GM23338 (cell line): ENCODE measurements at regions not wholly inside any gene's neighbourhood (a gene's known extent, or its start where the extent isn't known, plus 50 kb on each side); places are given as distances from the start of the nearest gene placed in this dataset.

Experiments used
- ATAC-seq: fragments of 200-7000 bp; cut with Tn5 transposase; 3 replicates; pipeline ENCODE4 v1.9.1; 2020
- DNase-seq: peaks from one replicate; pipeline ENCODE4 v3.0.0-alpha.2; 2015; ENCODE audit warnings: low spot score
- H2AFZ ChIP-seq: fragments of 200-600 bp; sonication (generic); 2 replicates; pipeline ENCODE4 v1.8.0; 2016; ENCODE audit warnings: antibody characterized with exemption, mild to moderate bottlenecking, moderate library complexity
- H3F3A ChIP-seq: fragments of 200-600 bp; sonication (generic); replicated peaks from 2 replicates; pipeline ENCODE4 v1.8.0; 2017; ENCODE audit warnings: antibody characterized with exemption, mixed run types, low read depth
- H3K27ac ChIP-seq: fragments of 200-600 bp; sonication (generic); 2 replicates; pipeline ENCODE4 v1.6.1; 2016; ENCODE audit warnings: low read depth
- H3K27me3 ChIP-seq: fragments of 200-600 bp; sonication (generic); 2 replicates; pipeline ENCODE4 v1.8.0; 2016; ENCODE audit warnings: mild to moderate bottlenecking, mixed run types, moderate library complexity; ENCODE audit not compliant: insufficient read depth
- H3K36me3 ChIP-seq: fragments of 200-600 bp; sonication (generic); 2 replicates; pipeline ENCODE4 v1.8.0; 2016; ENCODE audit warnings: mild to moderate bottlenecking; ENCODE audit not compliant: insufficient read depth
- H3K4me1 ChIP-seq: fragments of 200-600 bp; sonication (generic); 2 replicates; pipeline ENCODE4 v1.8.0; 2016; ENCODE audit warnings: mild to moderate bottlenecking, moderate library complexity; ENCODE audit not compliant: insufficient read depth
- H3K4me2 ChIP-seq: fragments of 200-600 bp; sonication (generic); 2 replicates; pipeline ENCODE4 v1.7.1; 2017; ENCODE audit warnings: mixed run types
- H3K4me3 ChIP-seq: fragments of 200-600 bp; sonication (generic); 2 replicates; pipeline ENCODE4 v1.6.1; 2016; ENCODE audit warnings: mixed run types
- H3K79me2 ChIP-seq: fragments of 200-600 bp; sonication (generic); replicated peaks from 2 replicates; pipeline ENCODE4 v1.8.0; 2017; ENCODE audit warnings: mild to moderate bottlenecking; ENCODE audit not compliant: insufficient read depth
- H3K9me2 ChIP-seq: fragments of 200-600 bp; sonication (generic); 2 replicates; pipeline ENCODE4 v1.8.0; 2017; ENCODE audit not compliant: insufficient read depth
- H4K20me1 ChIP-seq: fragments of 200-600 bp; sonication (generic); replicated peaks from 2 replicates; pipeline ENCODE4 v1.8.0; 2017; ENCODE audit warnings: mild to moderate bottlenecking; ENCODE audit not compliant: insufficient read depth
- H3K27ac Mint-ChIP-seq: 2 replicates; pipeline ENCODE4 v1.8.0; 2020; ENCODE audit warnings: inconsistent platforms, mild to moderate bottlenecking, moderate library complexity, mixed read lengths
- H3K27me3 Mint-ChIP-seq: 3 replicates; pipeline ENCODE4 v1.8.0; 2022; ENCODE audit warnings: low read depth, mild to moderate bottlenecking, moderate library complexity, mixed read lengths, inconsistent platforms; ENCODE audit not compliant: insufficient read depth, poor library complexity
- H3K36me3 Mint-ChIP-seq: 3 replicates; pipeline ENCODE4 v1.8.0; 2021; ENCODE audit warnings: low read depth, mild to moderate bottlenecking, inconsistent platforms, moderate library complexity, mixed read lengths
- H3K4me1 Mint-ChIP-seq: 3 replicates; pipeline ENCODE4 v1.8.0; 2020; ENCODE audit warnings: mild to moderate bottlenecking, inconsistent platforms, mixed read lengths
- H3K4me3 Mint-ChIP-seq: 3 replicates; pipeline ENCODE4 v1.8.0; 2021; ENCODE audit warnings: moderate library complexity, mild to moderate bottlenecking, inconsistent platforms, mixed read lengths
- H3K9me3 Mint-ChIP-seq: 3 replicates; pipeline ENCODE4 v1.8.0; 2020; ENCODE audit warnings: moderate library complexity, mild to moderate bottlenecking, inconsistent platforms, mixed read lengths
- EZH2 ChIP-seq: fragments of 200-600 bp; sonication (generic); IDR thresholded peaks from one replicate; pipeline ENCODE4 v1.8.0; 2017; ENCODE audit warnings: antibody characterized with exemption, mild to moderate bottlenecking, low read depth; ENCODE audit not compliant: unreplicated experiment
- EZH2phosphoT487 ChIP-seq: fragments of 200-600 bp; sonication (generic); IDR thresholded peaks from one replicate; pipeline ENCODE4 v1.8.1; 2018; ENCODE audit warnings: antibody characterized with exemption; ENCODE audit not compliant: unreplicated experiment
- JUNB ChIP-seq: IDR thresholded peaks from one replicate; pipeline ENCODE4 v1.6.1; 2016; ENCODE audit warnings: antibody characterized with exemption; ENCODE audit not compliant: unreplicated experiment
- NANOG ChIP-seq: IDR thresholded peaks from 2 replicates; pipeline ENCODE4 v1.6.1; 2016; ENCODE audit warnings: antibody characterized with exemption, borderline replicate concordance
- POLR2AphosphoS5 ChIP-seq: IDR thresholded peaks from 2 replicates; pipeline ENCODE4 v1.6.1; 2016; ENCODE audit warnings: antibody characterized with exemption, low read depth
- ZNF114 ChIP-seq: fragments of 250-450 bp; sonication (Bioruptor Pico); IDR thresholded peaks from 2 replicates; pipeline ENCODE4 v1.5.0; 2020; ENCODE audit warnings: mild to moderate bottlenecking, moderate library complexity
- ZNF331 ChIP-seq: fragments of 250-450 bp; sonication (Bioruptor Pico); IDR thresholded peaks from 2 replicates; pipeline ENCODE4 v1.5.0; 2020; ENCODE audit warnings: low read depth, mild to moderate bottlenecking, moderate library complexity
- ZNF462 ChIP-seq: fragments of 250-450 bp; sonication (Bioruptor Pico); IDR thresholded peaks from 2 replicates; pipeline ENCODE4 v1.5.0; 2020; ENCODE audit warnings: mild to moderate bottlenecking, moderate library complexity
- TF ChIP-seq, protein P1 (sequence below): IDR thresholded peaks from one replicate; pipeline ENCODE4 v1.6.1; 2018; ENCODE audit warnings: antibody characterized with exemption; ENCODE audit not compliant: unreplicated experiment
- TF ChIP-seq, protein P2 (sequence below): IDR thresholded peaks from 2 replicates; pipeline ENCODE4 v1.6.1; 2016; ENCODE audit warnings: antibody characterized with exemption

- TF ChIP-seq EZH2, result no peak
- TF ChIP-seq JUNB, result no peak
- TF ChIP-seq ZNF114 (CRISPR knock-in tag), result no peak
- no peak for TF ChIP-seq POLR2AphosphoS5
- TF ChIP-seq, protein P1, sequence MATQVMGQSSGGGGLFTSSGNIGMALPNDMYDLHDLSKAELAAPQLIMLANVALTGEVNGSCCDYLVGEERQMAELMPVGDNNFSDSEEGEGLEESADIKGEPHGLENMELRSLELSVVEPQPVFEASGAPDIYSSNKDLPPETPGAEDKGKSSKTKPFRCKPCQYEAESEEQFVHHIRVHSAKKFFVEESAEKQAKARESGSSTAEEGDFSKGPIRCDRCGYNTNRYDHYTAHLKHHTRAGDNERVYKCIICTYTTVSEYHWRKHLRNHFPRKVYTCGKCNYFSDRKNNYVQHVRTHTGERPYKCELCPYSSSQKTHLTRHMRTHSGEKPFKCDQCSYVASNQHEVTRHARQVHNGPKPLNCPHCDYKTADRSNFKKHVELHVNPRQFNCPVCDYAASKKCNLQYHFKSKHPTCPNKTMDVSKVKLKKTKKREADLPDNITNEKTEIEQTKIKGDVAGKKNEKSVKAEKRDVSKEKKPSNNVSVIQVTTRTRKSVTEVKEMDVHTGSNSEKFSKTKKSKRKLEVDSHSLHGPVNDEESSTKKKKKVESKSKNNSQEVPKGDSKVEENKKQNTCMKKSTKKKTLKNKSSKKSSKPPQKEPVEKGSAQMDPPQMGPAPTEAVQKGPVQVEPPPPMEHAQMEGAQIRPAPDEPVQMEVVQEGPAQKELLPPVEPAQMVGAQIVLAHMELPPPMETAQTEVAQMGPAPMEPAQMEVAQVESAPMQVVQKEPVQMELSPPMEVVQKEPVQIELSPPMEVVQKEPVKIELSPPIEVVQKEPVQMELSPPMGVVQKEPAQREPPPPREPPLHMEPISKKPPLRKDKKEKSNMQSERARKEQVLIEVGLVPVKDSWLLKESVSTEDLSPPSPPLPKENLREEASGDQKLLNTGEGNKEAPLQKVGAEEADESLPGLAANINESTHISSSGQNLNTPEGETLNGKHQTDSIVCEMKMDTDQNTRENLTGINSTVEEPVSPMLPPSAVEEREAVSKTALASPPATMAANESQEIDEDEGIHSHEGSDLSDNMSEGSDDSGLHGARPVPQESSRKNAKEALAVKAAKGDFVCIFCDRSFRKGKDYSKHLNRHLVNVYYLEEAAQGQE, result no peak
- TF ChIP-seq EZH2phosphoT487, result no peak
- TF ChIP-seq, protein P2, sequence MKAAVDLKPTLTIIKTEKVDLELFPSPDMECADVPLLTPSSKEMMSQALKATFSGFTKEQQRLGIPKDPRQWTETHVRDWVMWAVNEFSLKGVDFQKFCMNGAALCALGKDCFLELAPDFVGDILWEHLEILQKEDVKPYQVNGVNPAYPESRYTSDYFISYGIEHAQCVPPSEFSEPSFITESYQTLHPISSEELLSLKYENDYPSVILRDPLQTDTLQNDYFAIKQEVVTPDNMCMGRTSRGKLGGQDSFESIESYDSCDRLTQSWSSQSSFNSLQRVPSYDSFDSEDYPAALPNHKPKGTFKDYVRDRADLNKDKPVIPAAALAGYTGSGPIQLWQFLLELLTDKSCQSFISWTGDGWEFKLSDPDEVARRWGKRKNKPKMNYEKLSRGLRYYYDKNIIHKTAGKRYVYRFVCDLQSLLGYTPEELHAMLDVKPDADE, result no peak
- no peak for TF ChIP-seq ZNF331 (CRISPR knock-in tag)
- no peak for TF ChIP-seq NANOG
- no peaks in the 10 kb centered on the region; the same call in 2 of the 3 replicates for H3K36me3 Mint-ChIP-seq
- peak overlapping the region; percentile 28; the same call in 1 of the 2 replicates for H3K27ac Mint-ChIP-seq
- H4K20me1 ChIP-seq, result no peaks in the 10 kb centered on the region
- H3K79me2 ChIP-seq, result no peaks in the 10 kb centered on the region
- H3K36me3 ChIP-seq, result no peaks in the 10 kb centered on the region
- peaks cover 13% of the 10 kb centered on the region; the same call in 2 of the 3 replicates for H3K4me1 Mint-ChIP-seq
- peak overlapping the region; percentile 67 for H3K27ac ChIP-seq
- no peaks in the 10 kb centered on the region for H3F3A ChIP-seq
- peak overlapping the region; percentile 50 for H3K4me2 ChIP-seq
- H3K4me3 Mint-ChIP-seq, result no peak overlapping the region
- H3K4me3 ChIP-seq, result peak overlapping the region; percentile 18; the same call in 1 of the 2 replicates
- H3K27me3 ChIP-seq, result no peaks in the 10 kb centered on the region
- ATAC-seq (peak; percentile 27; the same call in 1 of the 3 replicates), DNase-seq (no peak)
- no peaks in the 10 kb centered on the region for H3K27me3 Mint-ChIP-seq
- H3K4me1 ChIP-seq, result peaks cover 14% of the 10 kb centered on the region
- H3K9me2 ChIP-seq, result peaks cover 20% of the 10 kb centered on the region
- no peak overlapping the region for H2AFZ ChIP-seq
- H3K9me3 Mint-ChIP-seq, result no peaks in the 10 kb centered on the region
These were observed 281.7 kb downstream of the NEBL start for GRCh38 chr10:20615395-20615794.

GRCh38 chr10:20614911-20615310 lies 282.2 kb downstream of the NEBL start:
- peak overlapping the region; percentile 50 for H3K4me2 ChIP-seq
- DNase-seq (peak; percentile 79), ATAC-seq (peak; percentile 97)
- H4K20me1 ChIP-seq, result no peaks in the 10 kb centered on the region
- peak overlapping the region; percentile 28; the same call in 1 of the 2 replicates for H3K27ac Mint-ChIP-seq
- H3K36me3 ChIP-seq, result no peaks in the 10 kb centered on the region
- H3K4me1 Mint-ChIP-seq, result peaks cover 13% of the 10 kb centered on the region; the same call in 2 of the 3 replicates
- H3K4me3 ChIP-seq, result peak overlapping the region; percentile 18; the same call in 1 of the 2 replicates
- H3K4me3 Mint-ChIP-seq, result no peak overlapping the region
- no peaks in the 10 kb centered on the region for H3K9me3 Mint-ChIP-seq
- no peaks in the 10 kb centered on the region for H3K27me3 ChIP-seq
- H3K79me2 ChIP-seq, result no peaks in the 10 kb centered on the region
- no peak overlapping the region; the same call in 1 of the 2 replicates for H2AFZ ChIP-seq
- peaks cover 14% of the 10 kb centered on the region for H3K4me1 ChIP-seq
- H3K27ac ChIP-seq, result peak overlapping the region; percentile 67; the same call in 1 of the 2 replicates
- H3K27me3 Mint-ChIP-seq, result no peaks in the 10 kb centered on the region
- H3F3A ChIP-seq, result no peaks in the 10 kb centered on the region
- H3K9me2 ChIP-seq, result peaks cover 20% of the 10 kb centered on the region
- H3K36me3 Mint-ChIP-seq, result no peaks in the 10 kb centered on the region; the same call in 2 of the 3 replicates
- TF ChIP-seq ZNF462, result peak; percentile 96
- TF ChIP-seq EZH2phosphoT487, result no peak
- TF ChIP-seq ZNF331 (CRISPR knock-in tag), result no peak
- TF ChIP-seq ZNF114 (CRISPR knock-in tag), result peak; percentile 54; the same call in 1 of the 2 replicates
